ENCODE measurements at regions not wholly inside any gene's neighbourhood (a gene's known extent, or its start where the extent isn't known, plus 50 kb on each side); places are given as distances from the start of the nearest gene placed in this dataset.

- TF ChIP-seq CTCF (IDR thresholded peaks at IDR 0.05; ENCODE audit: insufficient read depth, low read length, poor library complexity, severe bottlenecking) = no peak
- DNase-seq (ENCODE audit: extremely low read depth, insufficient read length) = no peak
- H3K4me3 ChIP-seq (replicated peaks; ENCODE audit: low read depth, low read length) = no peak overlapping the region
- no peaks in the 10 kb centered on the region for H3K36me3 ChIP-seq (ENCODE audit: control insufficient read depth, insufficient read depth, low read length)
- H3K27me3 ChIP-seq (replicated peaks; ENCODE audit: control insufficient read depth, insufficient read depth, low read length) = peaks cover 2% of the 10 kb centered on the region
These were observed 132.6 kb downstream of the RAB38 start for GRCh38 chr11:88042647-88043046.

DNA sequence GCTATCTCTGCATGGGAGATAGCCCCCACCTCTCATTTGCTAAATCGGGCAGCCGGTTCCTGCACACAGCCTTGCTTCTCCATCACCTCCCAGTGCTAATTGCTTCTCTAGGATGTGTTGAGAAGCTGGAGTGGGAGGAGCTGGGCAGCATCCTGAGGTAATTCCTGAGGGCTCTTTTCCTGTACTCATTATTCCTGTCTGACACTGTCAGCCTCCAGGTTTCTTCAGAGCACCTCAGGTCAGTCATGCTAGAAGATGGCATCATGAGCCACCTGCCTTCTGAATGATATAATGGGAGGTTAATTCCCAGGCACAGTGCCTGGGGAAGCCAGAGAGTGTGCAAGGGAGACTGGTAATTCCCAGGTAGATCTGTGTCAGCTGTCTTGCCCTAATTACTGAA lies 133.0 kb downstream of the RAB38 start:
- no peak for TF ChIP-seq CTCF (IDR thresholded peaks at IDR 0.05; ENCODE audit: insufficient read depth, low read length, poor library complexity, severe bottlenecking)
- H3K4me3 ChIP-seq (replicated peaks; ENCODE audit: low read depth, low read length) = no peak overlapping the region
- H3K36me3 ChIP-seq (ENCODE audit: control insufficient read depth, insufficient read depth, low read length) = no peaks in the 10 kb centered on the region
- no peak for DNase-seq (ENCODE audit: extremely low read depth, insufficient read length)
- H3K27me3 ChIP-seq (replicated peaks; ENCODE audit: control insufficient read depth, insufficient read depth, low read length) = peaks cover 2% of the 10 kb centered on the region

DNA sequence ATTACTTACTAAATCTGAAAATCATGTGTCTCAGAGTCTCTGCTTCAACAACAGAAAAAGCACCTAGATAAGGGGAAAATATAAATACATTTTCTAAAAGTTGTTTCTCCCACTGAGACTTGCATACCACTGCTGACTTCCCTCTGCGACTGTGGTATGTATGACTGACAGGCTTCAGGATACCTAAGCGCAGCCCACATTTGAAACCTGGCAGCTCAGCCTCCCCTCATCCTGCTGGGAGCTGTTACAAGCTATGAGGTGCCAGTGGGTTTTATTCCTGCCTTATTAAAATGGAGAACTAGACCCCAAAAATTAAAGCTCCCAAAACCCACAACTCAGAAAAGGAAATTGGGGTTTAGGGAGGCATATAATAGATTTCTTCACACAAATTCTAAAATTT lies 133.6 kb downstream of the RAB38 start:
- no peak for TF ChIP-seq CTCF (IDR thresholded peaks at IDR 0.05; ENCODE audit: insufficient read depth, low read length, poor library complexity, severe bottlenecking)
- no peaks in the 10 kb centered on the region for H3K36me3 ChIP-seq (ENCODE audit: control insufficient read depth, insufficient read depth, low read length)
- H3K27me3 ChIP-seq (replicated peaks; ENCODE audit: control insufficient read depth, insufficient read depth, low read length) = peaks cover 2% of the 10 kb centered on the region
- H3K4me3 ChIP-seq (replicated peaks; ENCODE audit: low read depth, low read length) = no peak overlapping the region
- DNase-seq (ENCODE audit: extremely low read depth, insufficient read length) = no peak

DNA sequence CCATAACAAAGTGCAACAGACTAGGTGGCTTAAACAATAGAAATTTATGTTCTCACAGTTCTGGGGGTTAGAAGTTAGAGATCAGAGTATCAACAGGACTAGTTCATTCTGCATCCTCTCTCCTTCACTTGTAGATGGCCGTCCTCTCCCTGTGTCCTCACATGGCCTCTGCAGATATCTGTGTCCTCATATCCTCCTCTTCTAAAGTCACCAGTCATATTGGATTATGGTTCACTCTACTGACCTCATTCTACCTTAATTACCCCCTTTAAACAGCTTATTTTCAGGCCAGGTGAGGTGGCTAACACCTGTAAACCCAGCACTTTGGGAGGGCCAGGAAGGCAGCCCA lies 135.1 kb downstream of the RAB38 start:
- no peak for TF ChIP-seq CTCF (IDR thresholded peaks at IDR 0.05; ENCODE audit: insufficient read depth, low read length, poor library complexity, severe bottlenecking)
- Histone ChIP-seq H3K27me3 (replicated peaks; ENCODE audit: control insufficient read depth, insufficient read depth, low read length) (peaks cover 2% of the 10 kb centered on the region), H3K36me3 (ENCODE audit: control insufficient read depth, insufficient read depth, low read length) (no peaks in the 10 kb centered on the region), H3K4me3 (replicated peaks; ENCODE audit: low read depth, low read length) (no peak overlapping the region)
- DNase-seq (ENCODE audit: extremely low read depth, insufficient read length) = no peak

DNA sequence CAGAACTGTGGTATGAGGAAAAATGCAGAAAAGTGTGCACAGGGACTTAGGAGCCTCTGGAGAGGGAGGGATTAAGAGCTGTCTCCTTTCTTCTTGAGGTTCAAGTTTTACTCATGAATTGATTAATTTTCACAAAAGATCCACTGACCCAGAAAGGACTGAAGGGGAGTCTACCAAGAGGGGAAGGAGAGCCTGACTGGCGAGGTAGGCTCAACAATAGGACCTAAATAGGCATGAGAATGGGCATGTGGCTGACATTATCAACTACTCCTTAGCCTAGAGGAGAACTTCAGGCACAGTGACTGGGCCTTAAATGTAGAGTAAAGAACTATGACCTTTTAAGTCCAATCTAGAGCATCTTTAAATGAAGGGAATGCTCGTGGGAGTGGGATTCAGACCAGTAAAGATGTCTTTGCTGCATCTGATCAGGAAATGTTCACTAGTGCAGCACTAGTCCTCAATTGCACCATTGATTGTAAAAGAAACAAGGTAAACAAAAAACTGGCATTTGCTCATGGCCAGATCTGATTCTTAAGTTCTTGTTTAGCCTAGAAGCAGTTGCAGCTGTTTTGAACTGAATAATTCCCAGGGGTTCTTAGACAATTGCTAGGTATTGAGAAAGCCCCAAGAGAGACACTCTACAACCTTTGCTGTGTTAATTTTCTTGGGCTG lies 135.6 kb downstream of the RAB38 start:
- Histone ChIP-seq H3K36me3 (ENCODE audit: control insufficient read depth, insufficient read depth, low read length) (no peaks in the 10 kb centered on the region), H3K27me3 (replicated peaks; ENCODE audit: control insufficient read depth, insufficient read depth, low read length) (peaks cover 2% of the 10 kb centered on the region), H3K4me3 (replicated peaks; ENCODE audit: low read depth, low read length) (no peak overlapping the region)
- DNase-seq (ENCODE audit: extremely low read depth, insufficient read length) = no peak
- no peak for TF ChIP-seq CTCF (IDR thresholded peaks at IDR 0.05; ENCODE audit: insufficient read depth, low read length, poor library complexity, severe bottlenecking)

DNA sequence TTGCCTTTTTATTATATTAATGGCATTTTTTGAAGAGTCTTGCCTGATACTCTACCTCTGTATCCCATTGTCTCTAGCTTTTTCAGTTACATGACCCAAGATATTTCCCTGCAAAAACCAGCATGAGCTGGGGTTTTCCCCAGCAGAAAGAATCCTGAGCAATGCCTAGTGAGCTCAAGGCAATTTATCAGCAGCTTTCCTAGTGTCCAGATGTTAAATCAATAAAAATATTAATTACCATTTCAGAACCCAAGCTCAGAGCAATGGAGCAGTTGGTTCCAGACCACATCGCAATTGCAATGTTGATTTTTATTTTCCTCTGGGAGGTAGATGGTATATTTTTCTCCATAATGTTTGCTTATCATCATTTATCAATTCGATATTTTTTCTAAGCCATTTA lies 137.2 kb downstream of the RAB38 start:
- no peak for DNase-seq (ENCODE audit: extremely low read depth, insufficient read length)
- TF ChIP-seq CTCF (IDR thresholded peaks at IDR 0.05; ENCODE audit: insufficient read depth, low read length, poor library complexity, severe bottlenecking) = no peak
- Histone ChIP-seq H3K36me3 (ENCODE audit: control insufficient read depth, insufficient read depth, low read length) (no peaks in the 10 kb centered on the region), H3K4me3 (replicated peaks; ENCODE audit: low read depth, low read length) (no peak overlapping the region), H3K27me3 (replicated peaks; ENCODE audit: control insufficient read depth, insufficient read depth, low read length) (no peaks in the 10 kb centered on the region; the same call in 1 of the 2 replicates)
